ENCODE measurements at regions not wholly inside any gene's neighbourhood (a gene's known extent, or its start where the extent isn't known, plus 50 kb on each side); places are given as distances from the start of the nearest gene placed in this dataset.

GRCh38 chr7:10475940-10476641 lies 497.6 kb upstream of the PHF14 start:
- no peak for TF ChIP-seq POLR2A (IDR thresholded peaks at IDR 0.05; ENCODE audit: low read length)
- no peak for TF ChIP-seq GATA1 (IDR thresholded peaks at IDR 0.05; ENCODE audit: low read depth, low read length)

Measured in erythroblast (primary cell).